GM12878 (cell line): ENCODE measurements at regions not wholly inside any gene's neighbourhood (a gene's known extent, or its start where the extent isn't known, plus 50 kb on each side); places are given as distances from the start of the nearest gene placed in this dataset.

Experiments used
- EZH2 ChIP-seq: IDR thresholded peaks from 2 replicates; pipeline ENCODE4 v1.6.1; 2012; ENCODE audit warnings: low read depth, mild to moderate bottlenecking, control low read depth, inconsistent platforms, low read length, borderline replicate concordance; ENCODE audit not compliant: control insufficient read depth
- KDM1A ChIP-seq: fragments of 200-600 bp; sonication (generic); IDR thresholded peaks from 2 replicates; pipeline ENCODE4 v1.6.1; 2016; ENCODE audit warnings: borderline replicate concordance
- RAD21 ChIP-seq: IDR thresholded peaks from 2 replicates; pipeline ENCODE4 v1.6.1; 2011; ENCODE audit warnings: mild to moderate bottlenecking, low read depth, low read length, moderate library complexity; ENCODE audit not compliant: insufficient read depth
- ZNF274 ChIP-seq: IDR thresholded peaks from one replicate; pipeline ENCODE4 v1.8.0; 2011; ENCODE audit not compliant: insufficient read length, insufficient read depth

GRCh38 chr22:48939441-48940265 lies 888.0 kb downstream of the BRD1 start:
- no peak for TF ChIP-seq RAD21
- no peak for TF ChIP-seq KDM1A
- TF ChIP-seq EZH2 = no peak
- TF ChIP-seq ZNF274 = no peak
